Left lung (tissue), 4 donors: ENCODE measurements at regions not wholly inside any gene's neighbourhood (a gene's known extent, or its start where the extent isn't known, plus 50 kb on each side); places are given as distances from the start of the nearest gene placed in this dataset.
A peak's percentile ranks its signal among the peaks of the same experiment; 100 is the strongest.

Experiments
- ATAC-seq: fragments of 200-7000 bp; cut with Tn5 transposase; one replicate; pipeline ENCODE4 v1.9.1; 2020; ENCODE audit warnings: moderate library complexity
- DNase-seq, 4 donors: peaks; one replicate each; pipeline ENCODE4 v3.0.0-alpha.2; 2013 to 2020
- H3K27ac ChIP-seq, 2 donors: fragments of 200-600 bp; sonication (generic) in 1 of 2; one replicate each; pipeline versions ENCODE4 v1.5.0 to v1.8.0; 2020 to 2021
- H3K27me3 ChIP-seq, 2 donors: fragments of 200-600 bp; sonication (generic) in 1 of 2; one replicate each; pipeline versions ENCODE4 v1.5.0 to v1.8.0; 2020 to 2021
- H3K36me3 ChIP-seq, 2 donors: fragments of 200-600 bp; sonication (generic) in 1 of 2; one replicate each; pipeline versions ENCODE4 v1.5.0 to v1.8.0; 2020 to 2021
- H3K4me1 ChIP-seq, 2 donors: fragments of 200-600 bp; one replicate each; pipeline ENCODE4 v1.8.0; 2021
- H3K4me3 ChIP-seq, 2 donors: fragments of 200-600 bp; sonication (generic) in 1 of 2; one replicate each; pipeline versions ENCODE4 v1.5.0 to v1.8.0; 2020 to 2021; ENCODE audit warnings: mild to moderate bottlenecking in 1 of 2
- H3K9me3 ChIP-seq, 2 donors: fragments of 200-600 bp; sonication (generic) in 1 of 2; one replicate each; pipeline versions ENCODE4 v1.5.0 to v1.8.0; 2020 to 2021
- intact Hi-C, 2 donors: fragments of 100-400 bp; cut with DNase I; formaldehyde crosslinking; loops; one replicate each; pipeline versions ENCODE4 v1.11.2 to v1.14.2; 2022
- TF ChIP-seq, protein P1 (sequence below), 2 donors: fragments of 200-600 bp; sonication (generic) in 1 of 2; IDR thresholded peaks; one replicate each; pipeline versions ENCODE4 v1.5.0 to v1.8.0; 2021; ENCODE audit warnings: antibody characterized with exemption in 2 of 2
- donor health status: DM: no; HTN: yes; CAD: no.
- donor health status: DM: no; HTN: no; CAD: no.

DNA sequence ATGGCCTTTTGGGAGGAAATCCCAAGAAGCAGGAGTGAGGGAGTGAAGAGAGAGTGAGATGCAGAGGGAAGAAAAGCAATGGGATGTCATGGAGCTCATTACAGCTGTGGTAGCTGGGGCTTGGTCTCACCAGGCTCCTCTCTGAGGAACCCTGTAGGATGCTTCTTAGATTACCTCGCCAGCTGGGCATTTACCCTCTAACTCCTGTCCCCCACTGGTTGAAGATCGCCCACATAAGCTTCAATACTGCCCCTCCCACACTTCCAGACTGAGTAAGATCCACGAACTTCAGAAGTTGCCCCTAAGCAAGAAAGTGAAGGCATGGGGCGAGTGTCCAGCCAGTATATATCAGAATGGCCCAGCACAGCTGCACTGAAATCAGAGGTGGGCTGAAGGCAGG lies 58.1 kb upstream of the SLC35B4 start:
- DNase-seq: no peak
- no peak overlapping the region for H3K4me3 ChIP-seq
- H3K36me3 ChIP-seq: no peaks in the 10 kb centered on the region
- no peaks in the 10 kb centered on the region for H3K4me1 ChIP-seq
- H3K27ac ChIP-seq: no peak overlapping the region
- intact Hi-C loops: no loop called here
- TF ChIP-seq, protein P1, sequence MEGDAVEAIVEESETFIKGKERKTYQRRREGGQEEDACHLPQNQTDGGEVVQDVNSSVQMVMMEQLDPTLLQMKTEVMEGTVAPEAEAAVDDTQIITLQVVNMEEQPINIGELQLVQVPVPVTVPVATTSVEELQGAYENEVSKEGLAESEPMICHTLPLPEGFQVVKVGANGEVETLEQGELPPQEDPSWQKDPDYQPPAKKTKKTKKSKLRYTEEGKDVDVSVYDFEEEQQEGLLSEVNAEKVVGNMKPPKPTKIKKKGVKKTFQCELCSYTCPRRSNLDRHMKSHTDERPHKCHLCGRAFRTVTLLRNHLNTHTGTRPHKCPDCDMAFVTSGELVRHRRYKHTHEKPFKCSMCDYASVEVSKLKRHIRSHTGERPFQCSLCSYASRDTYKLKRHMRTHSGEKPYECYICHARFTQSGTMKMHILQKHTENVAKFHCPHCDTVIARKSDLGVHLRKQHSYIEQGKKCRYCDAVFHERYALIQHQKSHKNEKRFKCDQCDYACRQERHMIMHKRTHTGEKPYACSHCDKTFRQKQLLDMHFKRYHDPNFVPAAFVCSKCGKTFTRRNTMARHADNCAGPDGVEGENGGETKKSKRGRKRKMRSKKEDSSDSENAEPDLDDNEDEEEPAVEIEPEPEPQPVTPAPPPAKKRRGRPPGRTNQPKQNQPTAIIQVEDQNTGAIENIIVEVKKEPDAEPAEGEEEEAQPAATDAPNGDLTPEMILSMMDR (IDR thresholded peaks at IDR 0.05): no peak
- no peaks in the 10 kb centered on the region for H3K9me3 ChIP-seq
- ATAC-seq: no peak
- no peaks in the 10 kb centered on the region for H3K27me3 ChIP-seq

- Histone ChIP-seq H3K36me3 (no peaks in the 10 kb centered on the region), H3K4me3 (no peak overlapping the region), H3K27ac (no peak overlapping the region), H3K9me3 (no peaks in the 10 kb centered on the region), H3K27me3 (no peaks in the 10 kb centered on the region), H3K4me1 (peaks cover 3 to 4% of the 10 kb centered on the region in 2 donors)
- TF ChIP-seq, protein P1 (IDR thresholded peaks at IDR 0.05): no peak
- intact Hi-C loops: no loop called here
- DNase-seq: no peak
- ATAC-seq: peak; percentile 63
Observed at GRCh38 chr7:134374291-134374690, 57.6 kb upstream of the SLC35B4 start.

GRCh38 chr7:134372858-134373257 lies 56.1 kb upstream of the SLC35B4 start:
- DNase-seq (no peak), ATAC-seq (no peak)
- H3K4me1 ChIP-seq: peaks cover 7 to 8% of the 10 kb centered on the region in 2 donors
- intact Hi-C loops: no loop called here
- no peaks in the 10 kb centered on the region for H3K9me3 ChIP-seq
- no peaks in the 10 kb centered on the region for H3K36me3 ChIP-seq
- no peak overlapping the region for H3K27ac ChIP-seq
- TF ChIP-seq, protein P1 (IDR thresholded peaks at IDR 0.05): no peak
- no peaks in the 10 kb centered on the region for H3K27me3 ChIP-seq
- H3K4me3 ChIP-seq: no peak overlapping the region

DNA sequence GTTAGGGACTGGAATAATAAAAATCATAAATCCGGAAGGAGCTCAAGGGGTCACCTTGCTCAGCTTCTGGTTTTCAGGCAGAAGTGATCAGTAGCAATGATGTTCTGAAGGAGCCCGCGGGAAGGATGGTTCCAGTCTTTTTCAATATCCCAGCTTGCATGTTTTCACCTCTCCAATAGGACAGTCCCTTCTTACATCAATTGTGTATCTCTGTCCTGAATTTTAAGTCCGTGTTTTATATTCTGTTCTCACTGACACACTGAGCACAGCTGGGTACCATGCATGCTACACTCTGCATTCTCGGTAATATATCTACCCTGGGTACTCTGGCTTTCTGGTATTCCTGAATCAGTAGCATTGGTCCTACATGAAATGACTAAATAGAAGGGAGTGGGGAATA lies 55.2 kb upstream of the SLC35B4 start:
- H3K27me3 ChIP-seq: no peaks in the 10 kb centered on the region
- intact Hi-C loops: no loop called here

DNA sequence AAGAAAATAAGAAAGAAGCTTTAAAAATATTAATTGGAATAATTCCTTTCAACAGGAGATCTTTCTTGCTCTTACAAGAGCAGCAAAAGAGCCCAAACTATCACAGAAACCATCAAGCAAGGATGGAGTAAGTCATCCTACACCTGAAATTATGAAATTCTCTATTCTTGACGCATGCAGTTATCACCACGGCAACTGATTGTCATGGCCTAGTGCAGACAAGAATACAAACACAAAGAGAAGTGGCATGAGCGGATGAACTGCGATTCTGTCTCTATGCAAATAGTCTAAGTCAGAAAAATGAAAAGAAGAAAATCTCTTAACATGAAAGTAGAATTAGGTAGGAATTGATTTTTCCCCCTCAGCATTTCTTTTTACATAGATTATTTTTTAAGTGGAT lies 54.8 kb upstream of the SLC35B4 start:
- intact Hi-C loops: no loop called here
- H3K4me3 ChIP-seq: no peak overlapping the region
- ATAC-seq (no peak), DNase-seq (no peak)
- H3K4me1 ChIP-seq: peaks cover 7 to 8% of the 10 kb centered on the region in 2 donors
- no peaks in the 10 kb centered on the region for H3K36me3 ChIP-seq
- no peaks in the 10 kb centered on the region for H3K9me3 ChIP-seq
- no peaks in the 10 kb centered on the region for H3K27me3 ChIP-seq
- H3K27ac ChIP-seq: no peak overlapping the region
- TF ChIP-seq, protein P1 (IDR thresholded peaks at IDR 0.05): no peak

More for the DNA sequence above, 55.2 kb upstream of the SLC35B4 start:
- TF ChIP-seq, protein P1 (IDR thresholded peaks at IDR 0.05): no peak
- Histone ChIP-seq H3K4me3 (no peak overlapping the region), H3K36me3 (no peaks in the 10 kb centered on the region), H3K4me1 (peaks cover 7 to 8% of the 10 kb centered on the region in 2 donors), H3K27ac (no peak overlapping the region), H3K9me3 (no peaks in the 10 kb centered on the region)
- DNase-seq (no peak), ATAC-seq (no peak)
